ENCODE measurements at regions not wholly inside any gene's neighbourhood (a gene's known extent, or its start where the extent isn't known, plus 50 kb on each side); places are given as distances from the start of the nearest gene placed in this dataset.

GRCh38 chr4:97396605-97397004, 746.7 kb downstream of the STPG2 start:
- H3K27ac Mint-ChIP-seq, result no peak overlapping the region
- peaks cover 44% of the 10 kb centered on the region for H3K9me3 Mint-ChIP-seq
- H3K36me3 Mint-ChIP-seq, result peaks cover 13% of the 10 kb centered on the region
- no peaks in the 10 kb centered on the region for H3K27me3 Mint-ChIP-seq (ENCODE audit: low read depth)
- H3K4me3 Mint-ChIP-seq, result no peak overlapping the region
- peaks cover 17% of the 10 kb centered on the region for H3K4me1 Mint-ChIP-seq
- TF ChIP-seq CTCF (IDR thresholded peaks at IDR 0.05; ENCODE audit: unreplicated experiment), result no peak
- no peak for DNase-seq (ENCODE audit: low spot score in 2 of 2, unreplicated experiment in 2 of 2)

- Mint-ChIP-seq H3K4me1 (no peaks in the 10 kb centered on the region), H3K36me3 (peaks cover 12% of the 10 kb centered on the region), H3K27me3 (ENCODE audit: low read depth) (no peaks in the 10 kb centered on the region), H3K9me3 (peaks cover 31% of the 10 kb centered on the region), H3K4me3 (no peak overlapping the region), H3K27ac (no peak overlapping the region)
- TF ChIP-seq CTCF (IDR thresholded peaks at IDR 0.05; ENCODE audit: unreplicated experiment), result no peak
- no peak for DNase-seq (ENCODE audit: low spot score in 2 of 2, unreplicated experiment in 2 of 2)
Observed at GRCh38 chr4:97404876-97405523, 738.3 kb downstream of the STPG2 start.

GRCh38 chr4:97411356-97411755, 731.9 kb downstream of the STPG2 start:
- TF ChIP-seq CTCF (IDR thresholded peaks at IDR 0.05; ENCODE audit: unreplicated experiment), result no peak
- no peak overlapping the region for H3K4me3 Mint-ChIP-seq
- peaks cover 7% of the 10 kb centered on the region for H3K4me1 Mint-ChIP-seq
- no peak for DNase-seq (ENCODE audit: low spot score in 2 of 2, unreplicated experiment in 2 of 2)
- H3K9me3 Mint-ChIP-seq, result peaks cover 27% of the 10 kb centered on the region
- no peaks in the 10 kb centered on the region for H3K27me3 Mint-ChIP-seq (ENCODE audit: low read depth)
- peak overlapping the region; percentile 39 for H3K27ac Mint-ChIP-seq
- H3K36me3 Mint-ChIP-seq, result no peaks in the 10 kb centered on the region

GRCh38 chr4:97412331-97412730, 730.9 kb downstream of the STPG2 start:
- Mint-ChIP-seq H3K9me3 (peaks cover 32% of the 10 kb centered on the region), H3K27me3 (ENCODE audit: low read depth) (no peaks in the 10 kb centered on the region), H3K4me3 (no peak overlapping the region), H3K4me1 (peaks cover 7% of the 10 kb centered on the region), H3K27ac (no peak overlapping the region), H3K36me3 (no peaks in the 10 kb centered on the region)
- TF ChIP-seq CTCF (IDR thresholded peaks at IDR 0.05; ENCODE audit: unreplicated experiment), result no peak
- DNase-seq (ENCODE audit: low spot score in 2 of 2, unreplicated experiment in 2 of 2), result no peak

GRCh38 chr4:97414161-97414560, 729.1 kb downstream of the STPG2 start:
- Mint-ChIP-seq H3K9me3 (peaks cover 41% of the 10 kb centered on the region), H3K27me3 (ENCODE audit: low read depth) (no peaks in the 10 kb centered on the region)

More at GRCh38 chr4:97414161-97414560, 729.1 kb downstream of the STPG2 start:
- Mint-ChIP-seq H3K4me1 (peaks cover 7% of the 10 kb centered on the region), H3K36me3 (peaks cover 3% of the 10 kb centered on the region), H3K27ac (no peak overlapping the region), H3K4me3 (no peak overlapping the region)
- TF ChIP-seq CTCF (IDR thresholded peaks at IDR 0.05; ENCODE audit: unreplicated experiment), result no peak
- DNase-seq (ENCODE audit: low spot score in 2 of 2, unreplicated experiment in 2 of 2), result no peak

Measured in mesothelial cell of epicardium (in vitro differentiated cells).